ENCODE measurements at regions not wholly inside any gene's neighbourhood (a gene's known extent, or its start where the extent isn't known, plus 50 kb on each side); places are given as distances from the start of the nearest gene placed in this dataset.

GRCh38 chr7:98465022-98465421, 64.1 kb upstream of the BAIAP2L1 start:
- Histone ChIP-seq H3K27me3 (replicated peaks; ENCODE audit: control insufficient read depth, insufficient read depth, low read length) (no peaks in the 10 kb centered on the region), H3K36me3 (ENCODE audit: control insufficient read depth, insufficient read depth, low read length) (no peaks in the 10 kb centered on the region), H3K4me1 (no peaks in the 10 kb centered on the region), H3K9me3 (peaks cover 7% of the 10 kb centered on the region; the same call in 1 of the 2 replicates), H3K4me3 (ENCODE audit: low read depth, low read length) (no peak overlapping the region)
- H3K9me3 Mint-ChIP-seq (ENCODE audit: unreplicated experiment): no peaks in the 10 kb centered on the region
- H3K27ac Mint-ChIP-seq (ENCODE audit: unreplicated experiment): no peak overlapping the region
- no peak overlapping the region for H3K4me3 Mint-ChIP-seq (ENCODE audit: unreplicated experiment)
- no TSS peak for BruUV-seq (replicated peaks)
- no peaks in the 10 kb centered on the region for H3K36me3 Mint-ChIP-seq (ENCODE audit: insufficient read depth, unreplicated experiment)
- ChIA-PET CTCF (no interaction called here), POLR2A (no interaction called here)
- H3K27me3 Mint-ChIP-seq (ENCODE audit: insufficient read depth, unreplicated experiment): no peaks in the 10 kb centered on the region
- intact Hi-C loops (cut with micrococcal nuclease; ENCODE audit: unreplicated experiment): no loop called here
- DNase-seq: no peak
- no peaks in the 10 kb centered on the region for H3K4me1 Mint-ChIP-seq (ENCODE audit: low read depth, unreplicated experiment)
- TF ChIP-seq CTCF (IDR thresholded peaks at IDR 0.05; ENCODE audit: insufficient read depth in 1 of 2, low read depth in 1 of 2, low read length in 1 of 2, severe bottlenecking in 1 of 2, unreplicated experiment in 1 of 2): no peak

- no peaks in the 10 kb centered on the region for H3K9me3 Mint-ChIP-seq (ENCODE audit: unreplicated experiment)
- no peak overlapping the region for H3K4me3 Mint-ChIP-seq (ENCODE audit: unreplicated experiment)
- no peak overlapping the region for H3K4me3 ChIP-seq (ENCODE audit: low read depth, low read length)
- H3K4me1 ChIP-seq: no peaks in the 10 kb centered on the region
- intact Hi-C loops (cut with micrococcal nuclease; ENCODE audit: unreplicated experiment): no loop called here
- H3K27me3 ChIP-seq (replicated peaks; ENCODE audit: control insufficient read depth, insufficient read depth, low read length): no peaks in the 10 kb centered on the region
- CTCF ChIA-PET: no interaction called here
- no peaks in the 10 kb centered on the region for H3K27me3 Mint-ChIP-seq (ENCODE audit: insufficient read depth, unreplicated experiment)
- BruUV-seq (replicated peaks): no TSS peak
- no peak for DNase-seq
- no peak for TF ChIP-seq CTCF (IDR thresholded peaks at IDR 0.05; ENCODE audit: insufficient read depth in 1 of 2, low read depth in 1 of 2, low read length in 1 of 2, severe bottlenecking in 1 of 2, unreplicated experiment in 1 of 2)
- peaks cover 7% of the 10 kb centered on the region; the same call in 1 of the 2 replicates for H3K9me3 ChIP-seq
- H3K36me3 ChIP-seq (ENCODE audit: control insufficient read depth, insufficient read depth, low read length): no peaks in the 10 kb centered on the region
- POLR2A ChIA-PET: no interaction called here
- H3K27ac Mint-ChIP-seq (ENCODE audit: unreplicated experiment): no peak overlapping the region
- no peaks in the 10 kb centered on the region for H3K4me1 Mint-ChIP-seq (ENCODE audit: low read depth, unreplicated experiment)
- H3K36me3 Mint-ChIP-seq (ENCODE audit: insufficient read depth, unreplicated experiment): no peaks in the 10 kb centered on the region
Observed at GRCh38 chr7:98464558-98464940, 63.7 kb upstream of the BAIAP2L1 start.

GRCh38 chr7:98463837-98464557, 63.1 kb upstream of the BAIAP2L1 start:
- BruUV-seq (replicated peaks): no TSS peak
- Histone ChIP-seq H3K27me3 (replicated peaks; ENCODE audit: control insufficient read depth, insufficient read depth, low read length) (no peaks in the 10 kb centered on the region), H3K9me3 (peaks cover 7% of the 10 kb centered on the region; the same call in 1 of the 2 replicates), H3K4me1 (no peaks in the 10 kb centered on the region), H3K4me3 (ENCODE audit: low read depth, low read length) (no peak overlapping the region), H3K36me3 (ENCODE audit: control insufficient read depth, insufficient read depth, low read length) (no peaks in the 10 kb centered on the region)
- H3K4me3 Mint-ChIP-seq (ENCODE audit: unreplicated experiment): no peak overlapping the region
- H3K4me1 Mint-ChIP-seq (ENCODE audit: low read depth, unreplicated experiment): no peaks in the 10 kb centered on the region
- DNase-seq: no peak
- CTCF ChIA-PET: no interaction called here
- no peak for TF ChIP-seq CTCF (IDR thresholded peaks at IDR 0.05; ENCODE audit: insufficient read depth in 1 of 2, low read depth in 1 of 2, low read length in 1 of 2, severe bottlenecking in 1 of 2, unreplicated experiment in 1 of 2)
- no peaks in the 10 kb centered on the region for H3K9me3 Mint-ChIP-seq (ENCODE audit: unreplicated experiment)
- no peaks in the 10 kb centered on the region for H3K36me3 Mint-ChIP-seq (ENCODE audit: insufficient read depth, unreplicated experiment)
- H3K27ac Mint-ChIP-seq (ENCODE audit: unreplicated experiment): no peak overlapping the region
- intact Hi-C loops (cut with micrococcal nuclease; ENCODE audit: unreplicated experiment): no loop called here
- H3K27me3 Mint-ChIP-seq (ENCODE audit: insufficient read depth, unreplicated experiment): no peaks in the 10 kb centered on the region
- POLR2A ChIA-PET: no interaction called here

All from Caco-2 (cell line).